T-helper 22 cell (primary cell): ENCODE measurements at regions not wholly inside any gene's neighbourhood (a gene's known extent, or its start where the extent isn't known, plus 50 kb on each side); places are given as distances from the start of the nearest gene placed in this dataset.

ENCODE experiments used
- DNase-seq: peaks from one replicate; pipeline ENCODE4 v3.0.0-alpha.2; 2020; ENCODE audit warnings: low read depth

GRCh38 chr2:220850116-220850515, 722.0 kb downstream of the EPHA4 start:
- no peak for DNase-seq

- no peak for DNase-seq
These were observed 716.8 kb downstream of the EPHA4 start for GRCh38 chr2:220855296-220855695.

- no peak for DNase-seq
These were observed 715.6 kb downstream of the EPHA4 start for GRCh38 chr2:220856486-220856885.

GRCh38 chr2:220857368-220857767, 714.7 kb downstream of the EPHA4 start:
- DNase-seq = no peak

GRCh38 chr2:220858101-220858500, 714.0 kb downstream of the EPHA4 start:
- DNase-seq = no peak

- DNase-seq = no peak
These were observed 700.2 kb downstream of the EPHA4 start for GRCh38 chr2:220871909-220872308.

GRCh38 chr2:220876080-220876824, 695.9 kb downstream of the EPHA4 start:
- no peak for DNase-seq

GRCh38 chr2:220877491-220877890, 694.6 kb downstream of the EPHA4 start:
- no peak for DNase-seq

- DNase-seq = no peak
These were observed 694.2 kb downstream of the EPHA4 start for GRCh38 chr2:220877897-220878296.

GRCh38 chr2:220880623-220881596, 691.2 kb downstream of the EPHA4 start:
- DNase-seq = no peak

- DNase-seq = no peak
These were observed 689.6 kb downstream of the EPHA4 start for GRCh38 chr2:220882507-220882906.

- no peak for DNase-seq
These were observed 686.5 kb downstream of the EPHA4 start for GRCh38 chr2:220885593-220885992.

GRCh38 chr2:220887271-220887870, 684.7 kb downstream of the EPHA4 start:
- DNase-seq = no peak

GRCh38 chr2:220887876-220888275, 684.2 kb downstream of the EPHA4 start:
- no peak for DNase-seq

GRCh38 chr2:220890931-220891330, 681.2 kb downstream of the EPHA4 start:
- DNase-seq = no peak

GRCh38 chr2:220891405-220891804, 680.7 kb downstream of the EPHA4 start:
- no peak for DNase-seq

- no peak for DNase-seq
These were observed 680.0 kb downstream of the EPHA4 start for GRCh38 chr2:220892018-220892634.

GRCh38 chr2:220893411-220893810, 678.7 kb downstream of the EPHA4 start:
- no peak for DNase-seq

GRCh38 chr2:220894069-220894468, 678.0 kb downstream of the EPHA4 start:
- DNase-seq = no peak

- DNase-seq = no peak
These were observed 672.6 kb downstream of the EPHA4 start for GRCh38 chr2:220899492-220899891.

- DNase-seq = no peak
These were observed 668.1 kb downstream of the EPHA4 start for GRCh38 chr2:220904015-220904414.

GRCh38 chr2:220913384-220913783, 658.7 kb downstream of the EPHA4 start:
- no peak for DNase-seq
